Hepatocyte (in vitro differentiated cells): ENCODE measurements at regions not wholly inside any gene's neighbourhood (a gene's known extent, or its start where the extent isn't known, plus 50 kb on each side); places are given as distances from the start of the nearest gene placed in this dataset.
"Not testable (repeated sequence)": the region's sequence is repeated elsewhere in the genome, so short reads cannot be mapped to it uniquely, and the experiment has no call there.

Source experiments
- DNase-seq: peaks from one replicate; pipeline ENCODE4 v3.0.0-alpha.2; 2016; ENCODE audit warnings: low spot score
- H2AFZ ChIP-seq: fragments of 200-600 bp; sonication (generic); 2 replicates; pipeline ENCODE4 v1.6.0; 2016; ENCODE audit warnings: antibody characterized with exemption, mild to moderate bottlenecking
- H3K27ac ChIP-seq: fragments of 200-600 bp; sonication (generic); 2 replicates; pipeline ENCODE4 v1.5.1; 2016; ENCODE audit warnings: mild to moderate bottlenecking
- H3K27me3 ChIP-seq: fragments of 200-600 bp; sonication (generic); 2 replicates; pipeline ENCODE4 v1.6.1; 2016
- H3K36me3 ChIP-seq: fragments of 200-600 bp; sonication (generic); replicated peaks from 2 replicates; pipeline ENCODE4 v1.5.1; 2016; ENCODE audit warnings: low read depth; ENCODE audit not compliant: insufficient read depth
- H3K4me1 ChIP-seq: fragments of 200-600 bp; sonication (generic); 2 replicates; pipeline ENCODE4 v1.5.1; 2016; ENCODE audit warnings: mild to moderate bottlenecking, moderate library complexity; ENCODE audit not compliant: insufficient read depth
- H3K4me2 ChIP-seq: fragments of 200-600 bp; sonication (generic); 2 replicates; pipeline ENCODE4 v1.6.0; 2016
- H3K4me3 ChIP-seq: fragments of 200-600 bp; sonication (generic); 2 replicates; pipeline ENCODE4 v1.5.1; 2016; ENCODE audit warnings: mild to moderate bottlenecking
- H3K79me2 ChIP-seq: fragments of 200-600 bp; sonication (generic); 2 replicates; pipeline ENCODE4 v1.6.0; 2017; ENCODE audit warnings: mild to moderate bottlenecking
- H3K9me2 ChIP-seq: fragments of 200-600 bp; sonication (generic); replicated peaks from 2 replicates; pipeline ENCODE4 v1.6.0; 2017; ENCODE audit warnings: mild to moderate bottlenecking; ENCODE audit not compliant: insufficient read depth
- H3K9me3 ChIP-seq: fragments of 200-600 bp; sonication (generic); 2 replicates; pipeline ENCODE4 v1.5.1; 2016; ENCODE audit warnings: low read depth, mild to moderate bottlenecking
- H4K20me1 ChIP-seq: fragments of 200-600 bp; sonication (generic); 2 replicates; pipeline ENCODE4 v1.6.0; 2016; ENCODE audit warnings: mild to moderate bottlenecking; ENCODE audit not compliant: insufficient read depth, poor library complexity, severe bottlenecking
- CTCF ChIP-seq: fragments of 200-600 bp; sonication (generic); IDR thresholded peaks from 2 replicates; pipeline ENCODE4 v1.5.1; 2016; ENCODE audit warnings: antibody characterized with exemption, mild to moderate bottlenecking; ENCODE audit not compliant: poor library complexity
- EZH2 ChIP-seq: fragments of 200-600 bp; sonication (generic); IDR thresholded peaks from 2 replicates; pipeline ENCODE4 v1.6.1; 2016; ENCODE audit warnings: antibody characterized with exemption, mild to moderate bottlenecking, borderline replicate concordance
- EZH2phosphoT487 ChIP-seq: fragments of 200-600 bp; sonication (generic); IDR thresholded peaks from one replicate; pipeline ENCODE4 v1.6.1; 2018; ENCODE audit warnings: antibody characterized with exemption, mild to moderate bottlenecking, low read depth, moderate library complexity; ENCODE audit not compliant: unreplicated experiment, severe bottlenecking
- WGBS: methylation state at CpG from one replicate; pipeline ENCODE4 v1.1.6; 2016; ENCODE audit warnings: low lambda C conversion rate; ENCODE audit errors: missing lambda C conversion rate; 5-methylcytosine and 5-hydroxymethylcytosine counted together

DNA sequence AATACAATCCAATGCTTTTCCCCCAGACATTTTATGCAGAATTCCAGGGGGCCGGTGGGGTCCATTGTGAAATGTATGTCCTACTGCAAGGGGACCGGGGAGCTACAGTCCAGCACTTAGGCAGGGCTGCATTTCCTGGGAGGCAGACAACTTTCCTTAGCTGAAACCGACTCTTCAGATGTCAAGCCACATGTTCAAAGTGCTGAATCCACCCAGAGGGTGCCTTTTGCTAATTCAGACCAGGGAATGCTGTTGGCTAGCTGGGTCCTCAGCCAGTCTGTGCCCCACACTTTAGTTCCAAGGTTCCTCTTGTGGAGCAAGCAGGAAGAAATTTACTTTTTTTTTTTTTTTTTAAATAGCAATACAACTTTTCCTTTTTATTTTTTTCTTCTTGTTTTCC is 219.5 kb upstream of the LRTM1 start:
- Histone ChIP-seq H3K36me3 (no peaks in the 10 kb centered on the region), H3K9me3 (no peaks in the 10 kb centered on the region), H3K4me3 (no peak overlapping the region), H3K27me3 (no peaks in the 10 kb centered on the region), H3K4me2 (no peak overlapping the region), H3K79me2 (no peaks in the 10 kb centered on the region), H4K20me1 (no peaks in the 10 kb centered on the region), H3K4me1 (no peaks in the 10 kb centered on the region), H3K27ac (no peak overlapping the region), H3K9me2 (no peaks in the 10 kb centered on the region), H2AFZ (no peak overlapping the region)
- TF ChIP-seq EZH2phosphoT487 (no peak), EZH2 (no peak), CTCF (no peak)
- WGBS, result 83% methylated on average over 3 of the region's 3 CpGs
- no peak for DNase-seq

- no peak overlapping the region for H3K4me3 ChIP-seq
- H3K79me2 ChIP-seq, result no peaks in the 10 kb centered on the region
- H3K9me2 ChIP-seq, result no peaks in the 10 kb centered on the region
- H3K27ac ChIP-seq, result no peak overlapping the region
- no peaks in the 10 kb centered on the region for H4K20me1 ChIP-seq
- no peak overlapping the region for H3K4me2 ChIP-seq
- DNase-seq, result no peak
- no peaks in the 10 kb centered on the region for H3K9me3 ChIP-seq
- H2AFZ ChIP-seq, result no peak overlapping the region
- TF ChIP-seq CTCF, result no peak
- no peaks in the 10 kb centered on the region for H3K4me1 ChIP-seq
- no peaks in the 10 kb centered on the region for H3K27me3 ChIP-seq
- no peaks in the 10 kb centered on the region for H3K36me3 ChIP-seq
- 77% methylated on average over 4 of the region's 4 CpGs for WGBS
Measured at GRCh38 chr3:55146216-55146615, 218.4 kb upstream of the LRTM1 start.

DNA sequence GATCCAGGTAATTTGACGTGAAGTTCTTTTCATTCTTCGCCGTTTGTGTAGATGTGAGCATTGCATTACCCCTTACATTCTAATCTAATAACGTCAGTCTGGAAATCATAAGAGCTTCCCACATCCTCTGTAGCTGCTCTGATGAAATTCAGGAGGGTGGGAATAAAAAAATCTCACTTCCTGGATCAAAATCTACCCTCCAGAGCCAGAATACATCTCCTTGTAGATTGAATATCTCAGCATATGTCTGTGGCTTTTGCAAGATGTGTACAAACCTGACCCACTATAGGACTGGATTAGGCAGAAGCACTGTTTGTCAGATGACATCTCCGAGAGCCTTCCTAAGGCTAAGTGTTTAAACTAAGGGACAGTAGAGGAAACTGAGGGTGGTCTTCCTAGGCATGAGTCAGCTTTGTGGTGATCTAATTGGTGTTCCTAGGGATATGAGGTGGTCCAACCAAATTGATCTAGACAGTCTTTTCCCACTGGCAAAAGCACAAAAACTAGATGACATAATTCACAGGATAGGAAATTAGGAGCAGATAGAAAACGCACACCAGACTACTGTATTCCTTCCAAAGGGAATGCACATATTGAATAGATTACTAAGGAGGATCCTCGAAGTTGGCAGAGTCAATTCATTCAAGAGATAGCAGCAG is 216.3 kb upstream of the LRTM1 start:
- Histone ChIP-seq H3K27me3 (no peaks in the 10 kb centered on the region), H3K4me2 (no peak overlapping the region), H3K9me3 (no peaks in the 10 kb centered on the region), H3K4me1 (no peaks in the 10 kb centered on the region), H3K36me3 (no peaks in the 10 kb centered on the region), H3K27ac (no peak overlapping the region), H3K79me2 (no peaks in the 10 kb centered on the region), H4K20me1 (no peaks in the 10 kb centered on the region), H3K4me3 (no peak overlapping the region), H3K9me2 (no peaks in the 10 kb centered on the region), H2AFZ (no peak overlapping the region)
- TF ChIP-seq EZH2phosphoT487, result no peak
- no peak for TF ChIP-seq CTCF
- no peak for TF ChIP-seq EZH2
- WGBS, result 80% methylated on average over 7 of the region's 7 CpGs
- no peak for DNase-seq

- Histone ChIP-seq H3K79me2 (no peaks in the 10 kb centered on the region), H3K4me3 (no peak overlapping the region), H3K4me1 (no peaks in the 10 kb centered on the region), H3K36me3 (no peaks in the 10 kb centered on the region), H3K9me3 (no peaks in the 10 kb centered on the region), H4K20me1 (no peaks in the 10 kb centered on the region), H3K27me3 (no peaks in the 10 kb centered on the region), H3K4me2 (no peak overlapping the region), H2AFZ (no peak overlapping the region), H3K27ac (no peak overlapping the region), H3K9me2 (no peaks in the 10 kb centered on the region)
- TF ChIP-seq EZH2, result no peak
- TF ChIP-seq EZH2phosphoT487, result no peak
- TF ChIP-seq CTCF, result no peak
- WGBS, result 94% methylated on average over 2 of the region's 2 CpGs
- no peak for DNase-seq
Measured at GRCh38 chr3:55143336-55143735, 215.5 kb upstream of the LRTM1 start.

- H2AFZ ChIP-seq, H3K4me3 ChIP-seq, H3K79me2 ChIP-seq, H3K9me2 ChIP-seq, H3K4me2 ChIP-seq, H3K4me1 ChIP-seq, H3K36me3 ChIP-seq, H3K27me3 ChIP-seq, H3K9me3 ChIP-seq, H4K20me1 ChIP-seq, H3K27ac ChIP-seq, DNase-seq: not testable (repeated sequence)
- 92% methylated on average over 20 of the region's 25 CpGs for WGBS
Measured at GRCh38 chr3:55136291-55136690, 208.4 kb upstream of the LRTM1 start.
